H1 (cell line): ENCODE measurements at regions not wholly inside any gene's neighbourhood (a gene's known extent, or its start where the extent isn't known, plus 50 kb on each side); places are given as distances from the start of the nearest gene placed in this dataset.

ENCODE experiments used
- BACH1 ChIP-seq: IDR thresholded peaks from 2 replicates; pipeline ENCODE4 v1.6.1; 2012; ENCODE audit warnings: low read length, improper control_type of control experiment
- EP300 ChIP-seq, 2 experiments: IDR thresholded peaks; 1 replicate in 1 of 2; 2 replicates in 1 of 2; pipeline ENCODE4 v1.6.1; 2011 to 2012; ENCODE audit warnings: low read depth in 2 of 2, low read length in 2 of 2, mild to moderate bottlenecking in 2 of 2, borderline replicate concordance in 1 of 2, inconsistent platforms in 1 of 2, moderate library complexity in 1 of 2
- EZH2 ChIP-seq: fragments of 200-600 bp; sonication (generic); IDR thresholded peaks from 2 replicates; pipeline ENCODE4 v1.7.1; 2012; ENCODE audit warnings: low read depth, mild to moderate bottlenecking, moderate library complexity, low read length, inconsistent platforms; ENCODE audit not compliant: severe bottlenecking
- HDAC2 ChIP-seq, 2 experiments: fragments of 300-600 bp in 1 of 2; sonication (generic) in 1 of 2; IDR thresholded peaks; 2 replicates each; pipeline ENCODE4 v1.6.1; 2011 to 2012; ENCODE audit warnings: low read depth in 2 of 2, low read length in 2 of 2, mild to moderate bottlenecking in 2 of 2, moderate library complexity in 2 of 2, borderline replicate concordance in 1 of 2, inconsistent platforms in 1 of 2
- KDM5A ChIP-seq: fragments of 200-600 bp; IDR thresholded peaks from 2 replicates; pipeline ENCODE4 v1.7.1; 2012; ENCODE audit warnings: mild to moderate bottlenecking, low read length, inconsistent platforms, mixed read lengths
- TAF1 ChIP-seq: IDR thresholded peaks from 2 replicates; pipeline ENCODE4 v1.6.1; 2011; ENCODE audit warnings: mild to moderate bottlenecking, low read depth, low read length

DNA sequence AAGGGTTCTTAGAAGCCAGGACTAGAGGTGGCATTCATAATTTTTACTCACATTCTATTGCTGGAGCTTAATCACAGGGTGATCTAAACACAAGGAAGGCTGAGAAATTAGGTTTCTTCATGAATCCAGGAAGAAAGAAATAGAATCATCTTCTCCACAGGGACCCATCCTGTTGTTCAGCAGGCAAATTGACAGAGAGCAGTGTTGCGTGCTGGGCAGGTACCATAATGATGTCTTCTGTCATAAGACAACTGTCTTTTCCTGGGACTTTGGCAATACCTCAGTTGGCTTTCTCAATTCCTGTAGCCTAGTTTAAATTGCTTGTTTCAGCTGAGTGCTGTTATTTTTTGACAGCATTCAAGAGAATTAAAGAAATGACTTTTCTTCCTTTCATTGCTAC, 468.0 kb upstream of the SYT1 start:
- TF ChIP-seq EP300 (IDR thresholded peaks at IDR 0.05; ENCODE audit: borderline replicate concordance in 1 of 2, low read depth in 2 of 2, low read length in 2 of 2) (no peak), TAF1 (no peak), EZH2 (no peak), HDAC2 (IDR thresholded peaks at IDR 0.05; ENCODE audit: borderline replicate concordance in 1 of 2, low read depth in 2 of 2, low read length in 2 of 2) (no peak), BACH1 (no peak), KDM5A (no peak)
